CMK (cell line): ENCODE measurements at regions not wholly inside any gene's neighbourhood (a gene's known extent, or its start where the extent isn't known, plus 50 kb on each side); places are given as distances from the start of the nearest gene placed in this dataset.
"Not testable (repeated sequence)": the region's sequence is repeated elsewhere in the genome, so short reads cannot be mapped to it uniquely, and the experiment has no call there.

Experiments
- DNase-seq: peaks from one replicate; pipeline ENCODE4 v3.0.0-alpha.2; 2010; ENCODE audit warnings: low read depth

DNA sequence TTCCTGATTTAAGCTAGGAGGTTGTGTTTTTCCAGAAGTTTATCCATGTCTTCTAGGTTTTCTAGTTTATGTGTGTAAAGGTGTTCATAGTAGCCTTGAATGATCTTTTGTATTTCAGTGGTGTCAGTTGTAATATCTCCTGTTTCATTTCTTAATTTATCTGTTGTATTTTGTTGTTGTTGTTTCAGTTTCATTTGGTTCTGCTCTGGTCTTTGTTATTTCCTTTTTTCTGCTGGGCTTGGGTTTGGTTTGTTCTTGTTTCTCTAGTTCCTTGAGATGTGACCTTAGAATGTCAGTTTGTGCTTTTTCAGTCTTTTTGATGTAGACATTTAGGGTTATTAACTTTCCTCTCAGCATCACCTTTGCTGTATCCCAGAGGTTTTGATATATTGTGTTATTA lies 62.8 kb downstream of the SCP2D1 start:
- DNase-seq = not testable (repeated sequence)

DNA sequence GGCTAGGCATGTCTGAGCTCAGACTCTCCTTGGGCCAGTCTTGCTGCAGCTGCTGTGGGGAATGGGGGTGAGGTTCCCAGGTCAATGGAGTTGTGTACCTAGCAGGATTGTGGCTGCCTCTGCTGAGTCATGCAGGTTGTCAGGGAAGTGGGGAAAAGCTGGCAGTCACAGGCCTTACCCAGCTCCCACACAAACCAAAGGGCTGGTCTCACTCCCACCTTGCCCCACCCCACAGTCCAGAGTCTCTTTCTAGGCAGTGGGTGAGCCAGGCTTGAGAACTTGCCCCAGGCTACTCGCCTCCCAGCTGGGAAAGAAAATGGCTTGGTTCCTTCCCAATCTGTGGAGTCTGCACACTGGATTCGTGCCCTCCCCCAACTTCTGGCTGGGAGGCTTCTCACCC lies 65.7 kb downstream of the SCP2D1 start:
- no peak for DNase-seq

DNA sequence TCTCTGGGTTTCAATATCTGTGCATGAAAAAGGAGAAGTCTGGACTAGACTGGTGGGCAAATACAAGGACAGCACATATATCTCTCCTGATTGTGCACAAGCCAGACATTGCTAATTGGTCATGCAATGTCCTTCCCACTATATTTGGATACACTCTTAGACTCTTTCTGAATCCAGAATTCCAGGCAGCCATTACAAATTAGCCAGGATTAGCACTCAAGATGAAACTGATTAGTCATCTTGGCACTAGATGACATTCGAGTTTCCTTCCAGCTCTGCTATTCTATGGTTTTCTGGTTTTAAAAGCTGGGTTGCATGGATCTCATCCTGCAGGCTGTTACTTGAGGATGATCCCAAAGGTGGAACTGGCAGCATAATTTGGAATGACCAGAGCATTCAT lies 73.2 kb downstream of the SCP2D1 start:
- DNase-seq = no peak

DNA sequence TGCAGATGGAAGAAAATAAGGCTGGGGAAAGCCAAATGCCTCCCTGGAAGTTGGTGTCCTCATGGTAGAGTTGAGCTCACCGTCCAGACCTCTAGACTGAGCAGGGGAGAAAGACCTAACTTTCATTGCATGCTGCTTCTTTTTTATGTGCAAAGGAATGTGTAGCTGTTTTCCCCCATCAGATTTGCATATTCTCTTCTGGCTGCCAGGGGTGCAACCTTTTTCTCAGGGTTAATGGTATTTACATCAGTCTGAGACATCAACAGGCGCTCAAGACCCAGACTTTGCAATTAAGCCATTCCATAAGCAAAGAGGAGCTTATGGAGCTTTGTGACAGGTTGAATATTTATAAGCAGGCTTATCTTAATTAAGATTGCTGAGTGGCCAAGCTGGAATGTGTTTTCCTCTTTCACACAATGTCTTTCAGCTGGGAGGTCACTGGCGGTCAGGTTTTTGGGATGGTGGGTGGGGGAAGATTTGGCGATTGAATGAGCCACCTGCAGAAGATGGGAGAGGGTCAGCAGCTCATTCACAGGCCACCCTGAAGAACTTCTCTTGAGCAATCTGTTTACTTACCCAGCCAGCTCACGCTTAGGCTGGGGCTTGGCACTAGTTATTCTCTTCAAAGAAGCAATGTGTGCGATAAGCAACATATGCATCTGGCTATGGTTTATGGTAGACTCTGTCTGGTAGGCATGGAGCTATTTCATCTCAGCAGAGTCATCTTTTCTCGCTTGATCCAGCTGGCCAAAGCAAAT lies 88.6 kb downstream of the SCP2D1 start:
- DNase-seq = no peak

GRCh38 chr20:18904192-18904591 lies 90.6 kb downstream of the SCP2D1 start:
- no peak for DNase-seq

DNA sequence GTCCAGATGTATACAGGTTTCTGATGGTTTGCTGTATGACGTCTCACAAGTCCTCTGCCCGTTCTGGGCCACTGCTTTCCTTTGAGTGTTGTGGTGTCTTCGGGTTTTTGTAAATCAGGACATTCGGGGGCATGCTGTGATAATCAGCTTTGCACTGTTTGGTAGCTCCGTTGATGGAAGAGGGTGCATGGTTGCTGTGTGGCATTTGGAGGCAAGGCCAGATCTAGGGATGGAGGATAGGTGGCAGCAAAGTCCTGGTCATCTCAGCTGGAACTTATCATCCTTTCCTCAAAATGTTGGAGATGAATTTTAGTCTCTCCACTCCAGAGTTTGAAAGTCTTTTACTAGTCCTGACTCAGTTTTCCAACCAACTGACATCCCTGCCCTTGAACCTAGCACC lies 91.0 kb downstream of the SCP2D1 start:
- no peak for DNase-seq

- DNase-seq = no peak
Observed at GRCh38 chr20:18906046-18906445, 92.5 kb downstream of the SCP2D1 start.

- no peak for DNase-seq
Observed at GRCh38 chr20:18907353-18907752, 93.8 kb downstream of the SCP2D1 start.

- DNase-seq = no peak
Observed at GRCh38 chr20:18908109-18908508, 94.5 kb downstream of the SCP2D1 start.

DNA sequence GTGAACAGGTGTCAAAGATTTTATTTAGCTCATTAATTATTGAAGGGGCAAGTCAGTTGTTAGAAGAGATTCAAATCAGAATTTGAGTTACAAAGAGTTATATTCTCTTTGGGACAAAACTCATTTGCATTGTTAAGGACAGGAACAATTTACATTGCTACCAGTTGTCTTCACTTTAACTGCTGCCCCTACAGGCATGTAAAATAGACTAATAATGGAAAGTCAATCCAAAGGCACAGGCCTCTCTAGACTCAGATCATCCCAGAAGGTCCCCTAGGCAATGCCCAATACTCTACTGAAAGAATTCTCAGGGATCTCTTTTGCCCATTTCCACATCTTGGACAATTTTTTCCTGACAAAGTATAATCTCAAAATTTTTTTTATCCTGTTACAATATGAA lies 95.7 kb downstream of the SCP2D1 start:
- DNase-seq = no peak

GRCh38 chr20:18913701-18914100 lies 100.1 kb downstream of the SCP2D1 start:
- no peak for DNase-seq

GRCh38 chr20:18914796-18915195 lies 101.2 kb downstream of the SCP2D1 start:
- no peak for DNase-seq

GRCh38 chr20:18916886-18917750 lies 103.5 kb downstream of the SCP2D1 start:
- no peak for DNase-seq

DNA sequence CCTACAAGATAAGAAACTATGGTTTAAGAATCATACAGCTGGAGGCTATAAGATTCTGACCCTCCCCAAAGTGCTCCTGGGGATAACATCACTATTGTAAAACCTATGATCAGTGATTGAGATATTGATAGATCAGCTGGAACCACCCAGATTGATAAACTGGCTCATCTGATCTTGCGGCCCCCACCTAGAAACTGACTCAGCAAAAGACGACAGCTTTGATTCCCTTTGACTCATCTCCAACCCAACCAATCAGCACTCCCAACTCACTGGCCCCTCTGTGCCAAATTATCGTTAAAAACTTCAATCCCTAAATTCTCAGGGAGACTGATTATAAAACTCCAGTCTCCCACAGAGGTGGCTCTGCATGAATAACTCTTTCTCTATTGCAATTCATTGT lies 106.4 kb downstream of the SCP2D1 start:
- no peak for DNase-seq

DNA sequence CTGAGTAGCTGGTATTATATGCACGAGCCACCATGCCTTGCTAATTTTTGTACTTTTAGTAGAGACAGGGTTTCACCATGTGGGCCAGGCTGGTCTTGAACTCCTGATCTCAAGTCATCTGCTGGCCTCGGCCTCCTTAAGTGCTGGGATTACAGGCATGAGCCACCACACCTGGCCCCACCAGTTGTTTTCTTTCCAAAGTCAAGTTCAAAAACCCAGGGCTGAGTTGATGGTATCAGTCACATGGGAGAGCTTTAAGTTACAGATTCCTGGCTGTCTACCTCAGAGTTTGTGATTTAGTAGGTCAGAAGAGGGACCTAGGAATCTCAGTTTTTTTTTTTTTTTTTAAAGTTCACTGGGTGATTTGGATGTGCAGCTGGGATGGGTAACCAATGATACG lies 107.7 kb downstream of the SCP2D1 start:
- DNase-seq = no peak

DNA sequence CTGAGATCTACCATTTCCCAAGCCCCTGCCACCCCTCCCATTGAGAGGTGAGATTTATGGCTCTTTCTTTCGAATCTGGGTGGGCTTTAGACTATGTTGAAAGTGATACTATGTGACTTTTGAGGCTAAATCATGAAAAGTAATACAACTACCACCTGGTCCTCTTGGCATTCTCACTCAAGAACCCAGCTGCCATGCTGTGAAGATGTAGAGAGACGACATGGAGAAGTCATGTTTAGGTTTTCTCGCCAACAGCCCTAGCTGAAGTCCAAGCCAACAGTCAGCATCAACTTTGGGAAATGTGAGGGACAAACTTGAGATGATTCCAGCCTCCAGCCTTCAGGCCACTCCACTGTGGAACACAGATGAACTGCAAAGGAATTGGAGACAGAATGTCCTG lies 108.7 kb downstream of the SCP2D1 start:
- no peak for DNase-seq

GRCh38 chr20:18922898-18923297 lies 109.3 kb downstream of the SCP2D1 start:
- no peak for DNase-seq

DNA sequence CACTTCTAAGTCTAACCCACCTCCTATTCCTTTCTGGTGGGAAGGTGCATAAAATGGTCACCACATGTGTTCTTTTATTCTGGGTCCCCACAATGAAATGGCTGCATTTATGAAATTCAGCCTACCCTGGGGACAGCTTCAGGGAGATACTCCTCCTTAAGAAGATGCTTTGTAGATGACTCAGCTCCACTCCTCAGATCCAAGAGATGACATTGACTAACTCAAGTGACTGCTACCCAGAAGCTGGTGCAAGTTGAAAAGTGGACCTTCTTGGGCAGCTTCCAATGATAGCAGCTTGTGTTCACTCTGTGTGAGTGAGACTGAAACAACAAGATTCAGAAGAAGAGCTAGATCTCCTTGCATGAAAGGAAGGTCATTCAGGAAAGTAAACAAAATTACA lies 113.4 kb downstream of the SCP2D1 start:
- no peak for DNase-seq

DNA sequence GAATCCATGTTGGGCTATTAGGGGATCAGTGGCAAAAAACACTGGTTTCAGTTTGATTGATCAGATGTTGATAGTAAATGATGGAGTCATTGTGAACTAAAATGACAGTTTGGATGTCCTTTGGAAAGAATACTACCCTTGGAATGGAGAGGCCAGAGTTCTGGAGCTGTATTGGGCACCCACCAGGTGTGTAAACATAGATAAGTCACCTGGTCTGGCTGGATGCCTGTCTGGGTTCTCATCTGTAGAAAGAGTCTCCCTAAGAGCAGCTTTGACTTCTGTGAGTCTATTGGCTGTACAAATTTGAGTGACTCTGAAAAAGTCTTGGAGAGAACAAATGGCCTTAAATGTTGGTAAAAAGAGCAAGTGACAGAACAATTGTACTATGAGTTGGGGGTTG lies 115.0 kb downstream of the SCP2D1 start:
- no peak for DNase-seq

GRCh38 chr20:18929800-18930199 lies 116.2 kb downstream of the SCP2D1 start:
- DNase-seq = no peak

- no peak for DNase-seq
Observed at GRCh38 chr20:18943542-18943941, 130.0 kb downstream of the SCP2D1 start.

- DNase-seq = no peak
Observed at GRCh38 chr20:18956890-18957289, 143.3 kb downstream of the SCP2D1 start.

DNA sequence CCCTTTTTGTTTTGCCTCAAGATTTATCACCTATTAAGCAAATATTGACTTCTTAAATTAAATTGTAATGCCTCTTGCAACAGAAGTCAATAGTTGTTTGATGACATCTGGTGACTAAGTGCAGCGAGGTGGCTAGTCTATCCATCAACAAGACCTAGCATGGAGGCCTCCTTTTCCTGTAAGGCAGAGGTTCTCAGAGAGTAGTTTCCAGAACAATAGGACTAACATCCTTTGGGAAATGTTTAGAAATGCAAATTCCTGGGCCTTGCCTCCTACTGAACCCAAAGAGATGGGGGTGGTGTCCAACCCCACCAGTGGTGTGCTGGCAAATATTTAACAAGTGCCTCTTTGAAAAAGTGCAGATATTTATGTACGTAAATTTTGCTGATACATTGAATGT lies 143.7 kb downstream of the SCP2D1 start:
- DNase-seq = no peak

DNA sequence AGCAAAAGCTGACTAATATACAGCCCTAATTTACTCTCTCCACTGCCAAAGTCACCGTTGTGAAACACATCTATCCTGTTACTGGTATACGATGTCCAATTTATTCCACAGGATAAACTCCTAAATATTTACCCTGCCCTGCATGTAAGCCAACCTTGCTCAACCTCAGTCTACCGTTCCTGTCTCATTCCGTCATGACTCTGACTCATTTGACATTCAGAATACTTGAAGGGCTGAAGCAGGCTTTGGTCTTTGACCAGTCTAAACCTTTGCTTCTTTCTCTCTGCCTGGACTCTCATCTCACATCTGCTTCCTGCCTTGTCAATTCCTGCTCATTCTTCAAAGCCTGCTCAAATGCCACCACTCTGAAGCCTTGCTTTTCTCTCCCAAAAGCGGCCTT lies 157.5 kb downstream of the SCP2D1 start:
- DNase-seq = no peak
